ENCODE measurements at regions not wholly inside any gene's neighbourhood (a gene's known extent, or its start where the extent isn't known, plus 50 kb on each side); places are given as distances from the start of the nearest gene placed in this dataset.

- peaks cover 3% of the 10 kb centered on the region; the same call in 1 of the 2 replicates for H3K9me3 Mint-ChIP-seq
- no peak overlapping the region for H3K4me3 Mint-ChIP-seq
- no peak for DNase-seq (ENCODE audit: low spot score)
- TF ChIP-seq ZNF317 (CRISPR knock-in tag; IDR thresholded peaks at IDR 0.05; ENCODE audit: borderline replicate concordance, low read depth): no peak
- ATAC-seq: no peak
- CTCF ChIA-PET: no interaction called here
- H3K4me1 Mint-ChIP-seq: peaks cover 7% of the 10 kb centered on the region
- H3K27me3 Mint-ChIP-seq (ENCODE audit: low read depth): no peaks in the 10 kb centered on the region
- POLR2A ChIA-PET: no interaction called here
- H3K27ac Mint-ChIP-seq: no peak overlapping the region
- H3K36me3 Mint-ChIP-seq: no peaks in the 10 kb centered on the region
Observed at GRCh38 chr2:157206916-157207315, 50.6 kb upstream of the GALNT5 start.
